ENCODE measurements at regions not wholly inside any gene's neighbourhood (a gene's known extent, or its start where the extent isn't known, plus 50 kb on each side); places are given as distances from the start of the nearest gene placed in this dataset.

GRCh38 chr16:73233846-73234424 lies 186.0 kb upstream of the ZFHX3 start (continued):
- TF ChIP-seq PRDM15 (CRISPR knock-in tag; IDR thresholded peaks at IDR 0.05) (no peak), STAT1 (conservative IDR thresholded peaks at IDR 0.05) (no peak), SMARCA5 (IDR thresholded peaks at IDR 0.05) (no peak), SMAD1 (IDR thresholded peaks at IDR 0.05; ENCODE audit: low read depth, partially characterized antibody) (no peak)

DNA sequence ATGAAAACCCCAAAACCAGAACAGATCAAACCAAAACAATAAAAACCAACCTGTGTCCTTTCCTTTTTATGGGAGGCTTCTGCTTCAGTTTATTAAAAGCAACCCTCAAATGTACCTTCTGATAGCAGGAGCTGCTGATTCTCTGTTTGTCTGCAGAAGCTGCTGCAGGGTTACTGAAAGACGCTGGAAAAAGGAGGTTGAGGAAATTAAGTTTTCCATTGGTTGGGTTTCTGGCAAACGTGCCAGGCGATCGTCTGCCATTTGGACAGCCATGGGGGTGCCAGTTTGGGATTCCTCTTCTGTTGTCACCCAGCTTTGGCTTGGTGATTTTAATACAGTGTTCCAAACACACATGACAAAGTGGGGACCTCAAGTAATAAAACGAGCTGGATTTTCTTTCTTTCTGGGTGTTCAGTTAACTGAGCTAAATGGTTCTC lies 185.4 kb upstream of the ZFHX3 start:
- no peaks in the 10 kb centered on the region for H3K36me3 ChIP-seq (ENCODE audit: control insufficient read depth in 2 of 2, insufficient read depth in 2 of 2, low read length in 1 of 2)
- ChIA-PET CTCF (no interaction called here), POLR2A (no interaction called here), RAD21 (ENCODE audit: unreplicated experiment) (no interaction called here), SMC1A (ENCODE audit: uncharacterized antibody, unreplicated experiment) (interaction anchor here (0.8 kb wide), 1 partner anchor 9 kb away, joined by 3 read pairs; no protein-coding TSS in a partner anchor)
- no peak overlapping the region for H2AFZ ChIP-seq (ENCODE audit: control insufficient read depth, low read depth, low read length)
- BruUV-seq (replicated peaks) = no TSS peak
- in situ Hi-C loops (cut with MboI) (no loop called here), intact Hi-C loops (cut with micrococcal nuclease; ENCODE audit: unreplicated experiment) (no loop called here)
- no peak for DNase-seq (ENCODE audit: low read depth, low spot score)
- no peak overlapping the region for H3K4me3 ChIP-seq
- 23% methylated on average over 5 of the region's 5 CpGs for WGBS (ENCODE audit: insufficient coverage, insufficient replicate concordance, low lambda C conversion rate, missing lambda C conversion rate)
- no peaks in the 10 kb centered on the region for H3K9me3 ChIP-seq (replicated peaks; ENCODE audit: control insufficient read depth, insufficient read depth, low read length)
- ATAC-seq = no peak
- no peak overlapping the region for H3K4me2 ChIP-seq (ENCODE audit: control insufficient read depth, insufficient read depth)
- H3K27me3 ChIP-seq (replicated peaks in 1 of 2; ENCODE audit: control insufficient read depth in 2 of 2, insufficient read depth in 2 of 2, low read length in 1 of 2) = no peaks in the 10 kb centered on the region
- no peaks in the 10 kb centered on the region for H4K20me1 ChIP-seq (ENCODE audit: control insufficient read depth, insufficient read depth)
- H3K27ac ChIP-seq (ENCODE audit: control insufficient read depth, insufficient read depth) = no peak overlapping the region
- no peak for FAIRE-seq
- no peak overlapping the region for H3K9ac ChIP-seq (ENCODE audit: control insufficient read depth, insufficient read depth, low read length)
- no peak for TF ChIP-seq PRDM15 (CRISPR knock-in tag; IDR thresholded peaks at IDR 0.05)
- H3K4me1 ChIP-seq (ENCODE audit: control insufficient read depth, insufficient read depth, low read length) = no peaks in the 10 kb centered on the region
- H3K79me2 ChIP-seq (ENCODE audit: control insufficient read depth, insufficient read depth, low read length) = no peaks in the 10 kb centered on the region
